MM.1S (cell line): ENCODE measurements at regions not wholly inside any gene's neighbourhood (a gene's known extent, or its start where the extent isn't known, plus 50 kb on each side); places are given as distances from the start of the nearest gene placed in this dataset.

ENCODE experiments used
- DNase-seq: peaks from one replicate; pipeline ENCODE4 v3.0.0-alpha.2; 2015
- H2AFZ ChIP-seq: fragments of 300-600 bp; sonication (generic); 2 replicates; pipeline ENCODE4 v1.6.0; 2016; ENCODE audit warnings: antibody characterized with exemption, low read length
- H3F3A ChIP-seq: fragments of 300-600 bp; sonication (generic); 2 replicates; pipeline ENCODE4 v1.6.1; 2016; ENCODE audit warnings: mild to moderate bottlenecking, antibody characterized with exemption, low read length, moderate library complexity, mixed read lengths; ENCODE audit not compliant: insufficient read depth
- H3K27ac ChIP-seq: fragments of 300-600 bp; sonication (generic); 2 replicates; pipeline ENCODE4 v1.5.1; 2016; ENCODE audit warnings: mild to moderate bottlenecking, low read length
- H3K27me3 ChIP-seq: fragments of 300-600 bp; sonication (generic); replicated peaks from 2 replicates; pipeline ENCODE4 v1.6.0; 2016; ENCODE audit warnings: low read length; ENCODE audit not compliant: insufficient read depth
- H3K36me3 ChIP-seq: fragments of 300-600 bp; sonication (generic); replicated peaks from 2 replicates; pipeline ENCODE4 v1.6.1; 2016; ENCODE audit warnings: mild to moderate bottlenecking, low read length, mixed read lengths; ENCODE audit not compliant: insufficient read depth
- H3K4me1 ChIP-seq: fragments of 300-600 bp; sonication (generic); 2 replicates; pipeline ENCODE4 v1.6.1; 2016; ENCODE audit warnings: low read length, mixed read lengths
- H3K4me2 ChIP-seq: fragments of 300-600 bp; sonication (generic); 2 replicates; pipeline ENCODE4 v1.6.0; 2016; ENCODE audit warnings: low read depth, low read length
- H3K4me3 ChIP-seq: fragments of 300-600 bp; sonication (generic); 2 replicates; pipeline ENCODE4 v1.5.1; 2016; ENCODE audit warnings: low read length, mixed read lengths
- H3K79me2 ChIP-seq: fragments of 300-600 bp; sonication (generic); 2 replicates; pipeline ENCODE4 v1.6.1; 2016; ENCODE audit warnings: mixed run types, low read length, mixed read lengths
- H3K9ac ChIP-seq: fragments of 300-600 bp; sonication (generic); 2 replicates; pipeline ENCODE4 v1.6.1; 2016; ENCODE audit warnings: low read length, mixed read lengths
- H3K9me2 ChIP-seq: fragments of 300-600 bp; sonication (generic); replicated peaks from 2 replicates; pipeline ENCODE4 v1.6.1; 2016; ENCODE audit warnings: mild to moderate bottlenecking, low read length, mixed read lengths; ENCODE audit not compliant: insufficient read depth
- H3K9me3 ChIP-seq: fragments of 300-600 bp; sonication (generic); replicated peaks from 2 replicates; pipeline ENCODE4 v1.6.1; 2016; ENCODE audit warnings: mild to moderate bottlenecking, low read length, mixed read lengths; ENCODE audit not compliant: insufficient read depth
- H4K20me1 ChIP-seq: fragments of 300-600 bp; sonication (generic); 2 replicates; pipeline ENCODE4 v1.6.1; 2016; ENCODE audit warnings: mild to moderate bottlenecking, low read length, moderate library complexity, mixed read lengths; ENCODE audit not compliant: insufficient read depth
- EZH2 ChIP-seq: fragments of 300-600 bp; sonication (generic); optimal IDR thresholded peaks from 2 replicates; pipeline ENCODE3; 2017; ENCODE audit warnings: low read depth, mild to moderate bottlenecking, antibody characterized with exemption, low read length, mixed read lengths
- EZH2phosphoT487 ChIP-seq: fragments of 300-600 bp; sonication (generic); IDR thresholded peaks from 2 replicates; pipeline ENCODE4 v1.6.1; 2018; ENCODE audit warnings: antibody characterized with exemption, low read length
- TF ChIP-seq, protein P1 (sequence below): fragments of 300-600 bp; sonication (generic); IDR thresholded peaks from 2 replicates; pipeline ENCODE4 v1.5.1; 2016; ENCODE audit warnings: antibody characterized with exemption, low read length, mixed read lengths

GRCh38 chr2:181312515-181312927, 144.7 kb upstream of the ITGA4 start:
- peak; percentile 94 for DNase-seq
- Histone ChIP-seq H3K9me2 (no peaks in the 10 kb centered on the region), H3F3A (peaks cover 70% of the 10 kb centered on the region), H3K9ac (peak overlapping the region; percentile 79), H3K4me1 (peaks cover 38% of the 10 kb centered on the region), H2AFZ (no peak overlapping the region), H3K27me3 (no peaks in the 10 kb centered on the region), H3K4me3 (peak overlapping the region; percentile 42), H3K9me3 (no peaks in the 10 kb centered on the region), H3K27ac (peak overlapping the region; percentile 99), H3K36me3 (no peaks in the 10 kb centered on the region), H4K20me1 (no peaks in the 10 kb centered on the region), H3K4me2 (peak overlapping the region; percentile 60), H3K79me2 (0 out of 2 replicates have a peak, but pooled peaks cover 8% of the 10 kb centered on the region)
- TF ChIP-seq EZH2phosphoT487 (no peak), EZH2 (no peak)
- TF ChIP-seq, protein P1, sequence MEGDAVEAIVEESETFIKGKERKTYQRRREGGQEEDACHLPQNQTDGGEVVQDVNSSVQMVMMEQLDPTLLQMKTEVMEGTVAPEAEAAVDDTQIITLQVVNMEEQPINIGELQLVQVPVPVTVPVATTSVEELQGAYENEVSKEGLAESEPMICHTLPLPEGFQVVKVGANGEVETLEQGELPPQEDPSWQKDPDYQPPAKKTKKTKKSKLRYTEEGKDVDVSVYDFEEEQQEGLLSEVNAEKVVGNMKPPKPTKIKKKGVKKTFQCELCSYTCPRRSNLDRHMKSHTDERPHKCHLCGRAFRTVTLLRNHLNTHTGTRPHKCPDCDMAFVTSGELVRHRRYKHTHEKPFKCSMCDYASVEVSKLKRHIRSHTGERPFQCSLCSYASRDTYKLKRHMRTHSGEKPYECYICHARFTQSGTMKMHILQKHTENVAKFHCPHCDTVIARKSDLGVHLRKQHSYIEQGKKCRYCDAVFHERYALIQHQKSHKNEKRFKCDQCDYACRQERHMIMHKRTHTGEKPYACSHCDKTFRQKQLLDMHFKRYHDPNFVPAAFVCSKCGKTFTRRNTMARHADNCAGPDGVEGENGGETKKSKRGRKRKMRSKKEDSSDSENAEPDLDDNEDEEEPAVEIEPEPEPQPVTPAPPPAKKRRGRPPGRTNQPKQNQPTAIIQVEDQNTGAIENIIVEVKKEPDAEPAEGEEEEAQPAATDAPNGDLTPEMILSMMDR = no peak

- H3K9me2 ChIP-seq = no peaks in the 10 kb centered on the region
- TF ChIP-seq EZH2phosphoT487 (no peak), EZH2 (no peak)
- TF ChIP-seq, protein P1 = no peak
- peak overlapping the region; percentile 42 for H3K4me3 ChIP-seq
- peak overlapping the region; percentile 99 for H3K27ac ChIP-seq
- H3K9me3 ChIP-seq = no peaks in the 10 kb centered on the region
- no peaks in the 10 kb centered on the region for H4K20me1 ChIP-seq
- H3K27me3 ChIP-seq = no peaks in the 10 kb centered on the region
- DNase-seq = peak; percentile 9
- H3K79me2 ChIP-seq = 0 out of 2 replicates have a peak, but pooled peaks cover 4% of the 10 kb centered on the region
- H3K9ac ChIP-seq = peak overlapping the region; percentile 79
- H3K4me1 ChIP-seq = peaks cover 27% of the 10 kb centered on the region
- H3K36me3 ChIP-seq = no peaks in the 10 kb centered on the region
- peak overlapping the region; percentile 60 for H3K4me2 ChIP-seq
- no peak overlapping the region; the same call in 1 of the 2 replicates for H2AFZ ChIP-seq
- H3F3A ChIP-seq = peaks cover 57% of the 10 kb centered on the region
Observed at GRCh38 chr2:181313845-181314244, 143.3 kb upstream of the ITGA4 start.

DNA sequence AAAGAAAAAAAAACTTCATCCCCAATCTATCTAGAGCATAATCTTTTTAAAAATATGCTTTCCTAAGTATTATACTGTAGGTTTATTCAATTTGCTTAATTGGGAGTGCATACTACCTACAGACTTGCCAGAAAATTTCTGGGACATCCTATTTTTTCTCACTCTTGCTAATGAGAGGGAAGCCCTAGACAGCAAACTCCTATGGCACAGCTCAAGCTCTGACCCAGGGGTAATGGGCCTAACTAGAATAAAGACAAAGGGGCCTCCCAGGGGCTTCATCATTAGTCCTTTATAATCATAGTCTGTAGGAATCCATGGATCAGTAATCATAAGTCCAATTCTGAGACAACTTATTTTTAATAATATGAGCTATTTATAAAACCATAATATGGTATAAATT, 142.6 kb upstream of the ITGA4 start:
- Histone ChIP-seq H3K9me3 (no peaks in the 10 kb centered on the region), H3K4me2 (peak overlapping the region; percentile 60), H3K4me1 (peaks cover 24% of the 10 kb centered on the region), H3K9me2 (no peaks in the 10 kb centered on the region), H3K79me2 (no peaks in the 10 kb centered on the region), H3K9ac (peak overlapping the region; percentile 79), H3K27me3 (no peaks in the 10 kb centered on the region), H3K36me3 (no peaks in the 10 kb centered on the region), H4K20me1 (no peaks in the 10 kb centered on the region), H3K4me3 (peak overlapping the region; percentile 42; the same call in 1 of the 2 replicates), H3K27ac (peak overlapping the region; percentile 99), H2AFZ (peak overlapping the region; percentile 31), H3F3A (peaks cover 52% of the 10 kb centered on the region)
- DNase-seq = no peak
- TF ChIP-seq, protein P1 = no peak
- TF ChIP-seq EZH2 = no peak
- TF ChIP-seq EZH2phosphoT487 = no peak
